SH-SY5Y (cell line): ENCODE measurements at regions not wholly inside any gene's neighbourhood (a gene's known extent, or its start where the extent isn't known, plus 50 kb on each side); places are given as distances from the start of the nearest gene placed in this dataset.

Experiments used
- GATA2 ChIP-seq: IDR thresholded peaks from 2 replicates; pipeline ENCODE4 v1.6.1; 2011; ENCODE audit warnings: mild to moderate bottlenecking, low read depth, low read length
- GATA3 ChIP-seq: IDR thresholded peaks from 2 replicates; pipeline ENCODE4 v1.6.1; 2011; ENCODE audit warnings: low read depth, mild to moderate bottlenecking, low read length, moderate library complexity

DNA sequence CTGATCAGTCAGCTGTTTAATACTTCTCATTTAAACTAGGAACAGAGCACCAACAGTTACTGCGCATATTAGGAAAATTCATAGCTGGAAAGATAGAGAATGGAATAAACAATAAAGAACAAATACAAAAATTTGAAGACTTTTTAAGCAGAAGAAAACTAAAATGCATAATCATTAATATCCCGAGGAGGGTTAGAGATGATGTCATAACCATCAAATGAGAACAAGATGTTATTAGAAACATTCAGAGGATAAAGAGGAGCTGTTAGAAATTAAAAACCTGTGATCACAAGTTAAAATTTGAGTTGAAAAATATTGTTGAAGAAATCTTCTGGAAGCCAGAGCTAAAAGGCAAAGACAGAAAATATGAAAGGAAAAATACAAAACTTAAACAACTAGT, 54.0 kb upstream of the ALKAL2 start:
- TF ChIP-seq GATA3, result no peak
- TF ChIP-seq GATA2, result no peak
